HUES64 (cell line): ENCODE measurements at regions not wholly inside any gene's neighbourhood (a gene's known extent, or its start where the extent isn't known, plus 50 kb on each side); places are given as distances from the start of the nearest gene placed in this dataset.
"Not testable (repeated sequence)": the region's sequence is repeated elsewhere in the genome, so short reads cannot be mapped to it uniquely, and the experiment has no call there.

Experiments
- H3K27ac ChIP-seq: 2 replicates; pipeline ENCODE4 v1.7.0; 2013; ENCODE audit warnings: low read depth, low read length, inconsistent platforms
- H3K27me3 ChIP-seq: 2 replicates; pipeline ENCODE4 v1.6.1; 2013; ENCODE audit warnings: mild to moderate bottlenecking, low read length; ENCODE audit not compliant: insufficient read depth
- H3K36me3 ChIP-seq: 2 replicates; pipeline ENCODE4 v1.6.1; 2013; ENCODE audit warnings: mild to moderate bottlenecking, low read length; ENCODE audit not compliant: insufficient read depth
- H3K4me1 ChIP-seq: 2 replicates; pipeline ENCODE4 v1.6.1; 2013; ENCODE audit warnings: mild to moderate bottlenecking, low read length, moderate library complexity; ENCODE audit not compliant: insufficient read depth
- H3K4me3 ChIP-seq: 2 replicates; pipeline ENCODE4 v1.5.1; 2013; ENCODE audit warnings: mild to moderate bottlenecking, low read length, moderate library complexity
- H3K9ac ChIP-seq: 2 replicates; pipeline ENCODE4 v1.6.1; 2013; ENCODE audit warnings: mild to moderate bottlenecking, low read depth, low read length
- H3K9me3 ChIP-seq: 2 replicates; pipeline ENCODE4 v1.6.1; 2013; ENCODE audit warnings: low read depth, low read length; ENCODE audit not compliant: insufficient read depth
- WGBS: fragments of 150-250, 120-280 bp; methylation state at CpG from one replicate; pipeline ENCODE4 v1.1.7; 2013; ENCODE audit warnings: missing lambda C conversion rate; 5-methylcytosine and 5-hydroxymethylcytosine counted together

- H3K36me3 ChIP-seq, result no peaks in the 10 kb centered on the region
- no peaks in the 10 kb centered on the region for H3K9me3 ChIP-seq
- peaks cover 4% of the 10 kb centered on the region; the same call in 1 of the 2 replicates for H3K4me1 ChIP-seq
- H3K27me3 ChIP-seq, result no peaks in the 10 kb centered on the region
- no peak overlapping the region for H3K9ac ChIP-seq
- no peak overlapping the region for H3K4me3 ChIP-seq
- no peak overlapping the region for H3K27ac ChIP-seq
- WGBS, result 95% methylated on average over 3 of the region's 3 CpGs
Measured at GRCh38 chr12:28036940-28037339, 64.4 kb upstream of the PTHLH start.

- no peaks in the 10 kb centered on the region for H3K27me3 ChIP-seq
- no peak overlapping the region for H3K27ac ChIP-seq
- H3K36me3 ChIP-seq, result no peaks in the 10 kb centered on the region
- H3K4me1 ChIP-seq, result peaks cover 3% of the 10 kb centered on the region; the same call in 1 of the 2 replicates
- H3K9ac ChIP-seq, result no peak overlapping the region
- H3K9me3 ChIP-seq, result no peaks in the 10 kb centered on the region
- H3K4me3 ChIP-seq, result no peak overlapping the region
- WGBS, result 97% methylated on average over 2 of the region's 2 CpGs
Measured at GRCh38 chr12:28040246-28040645, 67.7 kb upstream of the PTHLH start.

GRCh38 chr12:28046600-28046999 lies 74.1 kb upstream of the PTHLH start:
- 89% methylated on average over 3 of the region's 3 CpGs for WGBS
- H3K9ac ChIP-seq, H3K27me3 ChIP-seq, H3K36me3 ChIP-seq, H3K4me3 ChIP-seq, H3K27ac ChIP-seq, H3K9me3 ChIP-seq: not testable (repeated sequence)
- H3K4me1 ChIP-seq, result peaks cover 12% of the 10 kb centered on the region; the same call in 1 of the 2 replicates

GRCh38 chr12:28050606-28051005 lies 78.1 kb upstream of the PTHLH start:
- WGBS, result 86% methylated on average over 1 of the region's 2 CpGs
- no peak overlapping the region for H3K27ac ChIP-seq
- H3K9me3 ChIP-seq, result peaks cover 5% of the 10 kb centered on the region; the same call in 1 of the 2 replicates
- H3K36me3 ChIP-seq, result no peaks in the 10 kb centered on the region
- H3K4me3 ChIP-seq, result no peak overlapping the region
- H3K27me3 ChIP-seq, result no peaks in the 10 kb centered on the region
- peaks cover 12% of the 10 kb centered on the region; the same call in 1 of the 2 replicates for H3K4me1 ChIP-seq
- no peak overlapping the region for H3K9ac ChIP-seq

GRCh38 chr12:28051516-28052354 lies 79.2 kb upstream of the PTHLH start:
- H3K9ac ChIP-seq, result no peak overlapping the region
- H3K4me3 ChIP-seq, result no peak overlapping the region
- no peaks in the 10 kb centered on the region for H3K9me3 ChIP-seq
- no peaks in the 10 kb centered on the region for H3K27me3 ChIP-seq
- no peak overlapping the region for H3K27ac ChIP-seq
- peaks cover 12% of the 10 kb centered on the region; the same call in 1 of the 2 replicates for H3K4me1 ChIP-seq
- 91% methylated on average over 5 of the region's 5 CpGs for WGBS
- H3K36me3 ChIP-seq, result no peaks in the 10 kb centered on the region

- H3K9me3 ChIP-seq, result no peaks in the 10 kb centered on the region
- peaks cover 12% of the 10 kb centered on the region; the same call in 1 of the 2 replicates for H3K4me1 ChIP-seq
- WGBS, result 89% methylated on average over 4 of the region's 5 CpGs
- no peak overlapping the region for H3K9ac ChIP-seq
- H3K27me3 ChIP-seq, result no peaks in the 10 kb centered on the region
- H3K36me3 ChIP-seq, result no peaks in the 10 kb centered on the region
- no peak overlapping the region for H3K4me3 ChIP-seq
- no peak overlapping the region for H3K27ac ChIP-seq
Measured at GRCh38 chr12:28053564-28053963, 81.0 kb upstream of the PTHLH start.

- Histone ChIP-seq H3K27me3 (no peaks in the 10 kb centered on the region), H3K4me3 (no peak overlapping the region), H3K27ac (no peak overlapping the region), H3K9me3 (no peaks in the 10 kb centered on the region), H3K9ac (no peak overlapping the region), H3K36me3 (no peaks in the 10 kb centered on the region), H3K4me1 (peaks cover 12% of the 10 kb centered on the region; the same call in 1 of the 2 replicates)
- 92% methylated on average over 1 of the region's 1 CpG for WGBS
Measured at GRCh38 chr12:28054583-28054982, 82.0 kb upstream of the PTHLH start.

GRCh38 chr12:28057856-28058615 lies 85.5 kb upstream of the PTHLH start:
- no peak overlapping the region for H3K27ac ChIP-seq
- H3K9me3 ChIP-seq, result no peaks in the 10 kb centered on the region
- H3K27me3 ChIP-seq, result no peaks in the 10 kb centered on the region
- H3K4me1 ChIP-seq, result no peaks in the 10 kb centered on the region
- 97% methylated on average over 8 of the region's 8 CpGs for WGBS
- H3K9ac ChIP-seq, result no peak overlapping the region
- no peak overlapping the region for H3K4me3 ChIP-seq
- no peaks in the 10 kb centered on the region for H3K36me3 ChIP-seq

- WGBS, result no CpG with 5 or more reads among the region's 1 CpG
- Histone ChIP-seq H3K36me3 (no peaks in the 10 kb centered on the region), H3K9me3 (no peaks in the 10 kb centered on the region), H3K9ac (no peak overlapping the region), H3K4me1 (no peaks in the 10 kb centered on the region), H3K4me3 (no peak overlapping the region), H3K27ac (no peak overlapping the region), H3K27me3 (no peaks in the 10 kb centered on the region)
Measured at GRCh38 chr12:28059220-28059619, 86.7 kb upstream of the PTHLH start.

- Histone ChIP-seq H3K9ac (no peak overlapping the region), H3K4me3 (no peak overlapping the region), H3K36me3 (no peaks in the 10 kb centered on the region), H3K4me1 (no peaks in the 10 kb centered on the region), H3K9me3 (no peaks in the 10 kb centered on the region), H3K27ac (no peak overlapping the region), H3K27me3 (no peaks in the 10 kb centered on the region)
- 89% methylated on average over 1 of the region's 2 CpGs for WGBS
Measured at GRCh38 chr12:28059668-28060067, 87.1 kb upstream of the PTHLH start.

- H3K27me3 ChIP-seq, result no peaks in the 10 kb centered on the region
- H3K36me3 ChIP-seq, result no peaks in the 10 kb centered on the region
- no peaks in the 10 kb centered on the region for H3K4me1 ChIP-seq
- H3K27ac ChIP-seq, result no peak overlapping the region
- H3K9ac ChIP-seq, result no peak overlapping the region
- WGBS, result 96% methylated on average over 6 of the region's 6 CpGs
- H3K9me3 ChIP-seq, result no peaks in the 10 kb centered on the region
- H3K4me3 ChIP-seq, result no peak overlapping the region
Measured at GRCh38 chr12:28060871-28061270, 88.3 kb upstream of the PTHLH start.
